HG02642 (cell line): ENCODE measurements at regions not wholly inside any gene's neighbourhood (a gene's known extent, or its start where the extent isn't known, plus 50 kb on each side); places are given as distances from the start of the nearest gene placed in this dataset.
"Not testable (repeated sequence)": the region's sequence is repeated elsewhere in the genome, so short reads cannot be mapped to it uniquely, and the experiment has no call there.

Experiments used
- ATAC-seq: cut with Tn5 transposase; IDR thresholded peaks from one replicate; pipeline ENCODE4 v1.9.1; 2021; ENCODE audit warnings: mild to moderate bottlenecking; ENCODE audit not compliant: unreplicated experiment, poor library complexity

GRCh38 chr14:37972941-37973887 is 234.5 kb upstream of the SSTR1 start:
- ATAC-seq = no peak

GRCh38 chr14:37974421-37974820 is 233.3 kb upstream of the SSTR1 start:
- no peak for ATAC-seq

GRCh38 chr14:37977481-37977880 is 230.2 kb upstream of the SSTR1 start:
- ATAC-seq = no peak

- no peak for ATAC-seq
Measured at GRCh38 chr14:37985826-37986470, 221.8 kb upstream of the SSTR1 start.

- ATAC-seq = no peak
Measured at GRCh38 chr14:37988472-37988871, 219.2 kb upstream of the SSTR1 start.

GRCh38 chr14:37991027-37991426 is 216.7 kb upstream of the SSTR1 start:
- no peak for ATAC-seq

GRCh38 chr14:37992499-37992898 is 215.2 kb upstream of the SSTR1 start:
- ATAC-seq = no peak

- no peak for ATAC-seq
Measured at GRCh38 chr14:37994846-37995372, 212.8 kb upstream of the SSTR1 start.

- ATAC-seq = no peak
Measured at GRCh38 chr14:37997017-37997416, 210.7 kb upstream of the SSTR1 start.

GRCh38 chr14:38000340-38000739 is 207.4 kb upstream of the SSTR1 start:
- ATAC-seq = no peak

- no peak for ATAC-seq
Measured at GRCh38 chr14:38001501-38001900, 206.2 kb upstream of the SSTR1 start.

- no peak for ATAC-seq
Measured at GRCh38 chr14:38003746-38004609, 203.7 kb upstream of the SSTR1 start.

GRCh38 chr14:38004610-38004879 is 203.2 kb upstream of the SSTR1 start:
- ATAC-seq = no peak

GRCh38 chr14:38011156-38011555 is 196.5 kb upstream of the SSTR1 start:
- not testable (repeated sequence) for ATAC-seq

- no peak for ATAC-seq
Measured at GRCh38 chr14:38012056-38012455, 195.6 kb upstream of the SSTR1 start.

- no peak for ATAC-seq
Measured at GRCh38 chr14:38016497-38016896, 191.2 kb upstream of the SSTR1 start.

GRCh38 chr14:38021861-38022260 is 185.8 kb upstream of the SSTR1 start:
- ATAC-seq = no peak

- ATAC-seq = no peak
Measured at GRCh38 chr14:38022775-38023174, 184.9 kb upstream of the SSTR1 start.

- no peak for ATAC-seq
Measured at GRCh38 chr14:38038171-38038570, 169.5 kb upstream of the SSTR1 start.

- ATAC-seq = no peak
Measured at GRCh38 chr14:38038986-38039385, 168.7 kb upstream of the SSTR1 start.

- no peak for ATAC-seq
Measured at GRCh38 chr14:38039496-38039895, 168.2 kb upstream of the SSTR1 start.
